H1 (cell line): ENCODE measurements at regions not wholly inside any gene's neighbourhood (a gene's known extent, or its start where the extent isn't known, plus 50 kb on each side); places are given as distances from the start of the nearest gene placed in this dataset.

Source experiments
- E2F6 ChIP-seq: IDR thresholded peaks from 2 replicates; pipeline ENCODE4 v1.6.1; 2012; ENCODE audit warnings: inconsistent platforms

- no peak for TF ChIP-seq E2F6
Observed at GRCh38 chr4:178320003-178320402, 877.8 kb upstream of the AGA start (continued).
